Epithelial cell of proximal tubule (primary cell): ENCODE measurements at regions not wholly inside any gene's neighbourhood (a gene's known extent, or its start where the extent isn't known, plus 50 kb on each side); places are given as distances from the start of the nearest gene placed in this dataset.

Experiments used
- DNase-seq: peaks from one replicate; pipeline ENCODE4 v3.0.0-alpha.2; 2011; ENCODE audit warnings: low read depth
- H3K4me3 ChIP-seq: 2 replicates; pipeline ENCODE4 v1.5.1; 2011; ENCODE audit warnings: low read depth, mild to moderate bottlenecking, low read length
- TF ChIP-seq, protein P1 (sequence below): conservative IDR thresholded peaks from 2 replicates; pipeline ENCODE4 v1.5.1; 2012; ENCODE audit warnings: low read depth, mild to moderate bottlenecking, low read length

GRCh38 chr9:81414836-81415235, 274.5 kb downstream of the TLE1 start:
- DNase-seq = no peak
- no peak overlapping the region for H3K4me3 ChIP-seq
- TF ChIP-seq, protein P1, sequence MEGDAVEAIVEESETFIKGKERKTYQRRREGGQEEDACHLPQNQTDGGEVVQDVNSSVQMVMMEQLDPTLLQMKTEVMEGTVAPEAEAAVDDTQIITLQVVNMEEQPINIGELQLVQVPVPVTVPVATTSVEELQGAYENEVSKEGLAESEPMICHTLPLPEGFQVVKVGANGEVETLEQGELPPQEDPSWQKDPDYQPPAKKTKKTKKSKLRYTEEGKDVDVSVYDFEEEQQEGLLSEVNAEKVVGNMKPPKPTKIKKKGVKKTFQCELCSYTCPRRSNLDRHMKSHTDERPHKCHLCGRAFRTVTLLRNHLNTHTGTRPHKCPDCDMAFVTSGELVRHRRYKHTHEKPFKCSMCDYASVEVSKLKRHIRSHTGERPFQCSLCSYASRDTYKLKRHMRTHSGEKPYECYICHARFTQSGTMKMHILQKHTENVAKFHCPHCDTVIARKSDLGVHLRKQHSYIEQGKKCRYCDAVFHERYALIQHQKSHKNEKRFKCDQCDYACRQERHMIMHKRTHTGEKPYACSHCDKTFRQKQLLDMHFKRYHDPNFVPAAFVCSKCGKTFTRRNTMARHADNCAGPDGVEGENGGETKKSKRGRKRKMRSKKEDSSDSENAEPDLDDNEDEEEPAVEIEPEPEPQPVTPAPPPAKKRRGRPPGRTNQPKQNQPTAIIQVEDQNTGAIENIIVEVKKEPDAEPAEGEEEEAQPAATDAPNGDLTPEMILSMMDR = no peak

- TF ChIP-seq, protein P1 = no peak
- no peak overlapping the region for H3K4me3 ChIP-seq
- DNase-seq = no peak
These were observed 277.4 kb downstream of the TLE1 start for GRCh38 chr9:81411961-81412360.

GRCh38 chr9:81410201-81410600, 279.1 kb downstream of the TLE1 start:
- peak; percentile 73 for DNase-seq
- H3K4me3 ChIP-seq = peak overlapping the region; percentile 25
- TF ChIP-seq, protein P1 = peak; percentile 12

GRCh38 chr9:81408951-81409350, 280.4 kb downstream of the TLE1 start:
- TF ChIP-seq, protein P1 = no peak
- no peak for DNase-seq
- no peak overlapping the region for H3K4me3 ChIP-seq

- no peak for DNase-seq
- TF ChIP-seq, protein P1 = no peak
- H3K4me3 ChIP-seq = no peak overlapping the region
These were observed 284.3 kb downstream of the TLE1 start for GRCh38 chr9:81404931-81405598.

DNA sequence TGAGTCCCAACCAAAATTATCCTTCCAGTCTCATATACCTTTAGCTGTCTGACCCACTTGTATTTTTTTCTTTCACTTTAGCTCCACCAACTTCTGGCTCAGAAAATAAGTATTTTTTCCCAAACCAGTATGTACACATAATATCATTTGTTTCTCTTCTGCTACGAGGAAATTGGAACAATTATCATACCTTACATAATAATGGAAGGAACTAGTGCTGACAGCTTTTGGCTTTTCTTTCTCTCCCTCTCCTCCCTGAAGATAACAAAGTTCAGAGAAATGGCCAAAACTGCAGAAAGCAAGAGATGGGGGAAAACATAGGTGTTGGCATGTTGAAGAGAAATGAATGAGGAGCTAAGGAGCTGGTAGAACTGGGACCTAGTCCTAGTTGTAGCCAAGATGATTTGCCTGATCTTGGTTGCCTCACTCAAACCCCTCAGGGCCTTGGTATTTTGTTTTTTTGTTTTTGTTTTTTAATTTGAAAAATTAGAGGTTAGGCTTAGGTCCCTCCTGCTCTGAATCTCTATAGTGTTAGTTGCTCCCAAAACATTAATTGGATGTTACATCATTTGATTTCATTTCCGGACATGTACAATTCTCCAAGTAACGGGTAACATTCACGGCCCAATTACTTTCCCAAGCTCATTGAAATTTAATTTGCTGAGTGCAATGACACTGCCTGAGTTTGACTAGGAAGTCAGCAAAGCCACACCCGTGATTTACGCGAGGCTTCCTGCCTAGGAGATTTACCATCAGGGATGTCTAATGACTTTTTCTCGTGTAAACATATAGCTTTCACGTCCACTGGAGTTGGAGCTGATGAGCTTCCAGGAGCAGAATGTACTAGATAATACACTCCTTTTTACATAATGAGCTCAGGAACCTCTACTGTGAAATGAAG, 291.6 kb downstream of the TLE1 start:
- DNase-seq = no peak
- H3K4me3 ChIP-seq = no peak overlapping the region
- TF ChIP-seq, protein P1 = no peak
